Frontal cortex (tissue), 3 donors: ENCODE measurements at regions not wholly inside any gene's neighbourhood (a gene's known extent, or its start where the extent isn't known, plus 50 kb on each side); places are given as distances from the start of the nearest gene placed in this dataset.

ENCODE experiments used
- DNase-seq, 2 donors: peaks; one replicate each; pipeline ENCODE4 v3.0.0; 2012; ENCODE audit warnings: low spot score in 2 of 2
- FAIRE-seq: peaks from 2 replicates; lab custom pipeline; 2012; peaks lifted over from hg19 to GRCh38; lab: Jason Lieb, UNC
- donor health status: control.
- donor health status: control.
- donor health status: control.

DNA sequence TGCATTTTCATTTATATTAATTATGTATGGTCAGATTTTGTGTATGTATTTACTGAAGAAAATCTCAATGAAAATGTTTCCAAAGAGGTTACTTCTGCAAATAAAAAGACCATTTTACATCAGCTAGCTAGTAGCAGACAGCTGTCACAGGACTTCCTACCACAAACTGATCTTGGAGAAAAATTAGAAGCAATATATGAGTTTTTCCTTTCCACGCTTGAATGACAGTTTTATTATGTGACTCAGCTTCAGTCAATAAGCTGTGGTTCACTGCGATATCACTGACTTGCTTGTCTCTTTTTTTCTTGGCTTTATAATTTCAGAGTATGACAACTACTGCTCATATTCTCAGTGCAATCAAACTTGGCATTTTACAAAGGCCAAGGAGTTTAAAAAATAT is 787.4 kb upstream of the GALNTL6 start:
- FAIRE-seq (no peak), DNase-seq (no peak)

- DNase-seq = no peak
- FAIRE-seq = no peak
These were observed 787.9 kb upstream of the GALNTL6 start for GRCh38 chr4:171025343-171025742.

- no peak for DNase-seq
- no peak for FAIRE-seq
These were observed 788.4 kb upstream of the GALNTL6 start for GRCh38 chr4:171024720-171025303.

DNA sequence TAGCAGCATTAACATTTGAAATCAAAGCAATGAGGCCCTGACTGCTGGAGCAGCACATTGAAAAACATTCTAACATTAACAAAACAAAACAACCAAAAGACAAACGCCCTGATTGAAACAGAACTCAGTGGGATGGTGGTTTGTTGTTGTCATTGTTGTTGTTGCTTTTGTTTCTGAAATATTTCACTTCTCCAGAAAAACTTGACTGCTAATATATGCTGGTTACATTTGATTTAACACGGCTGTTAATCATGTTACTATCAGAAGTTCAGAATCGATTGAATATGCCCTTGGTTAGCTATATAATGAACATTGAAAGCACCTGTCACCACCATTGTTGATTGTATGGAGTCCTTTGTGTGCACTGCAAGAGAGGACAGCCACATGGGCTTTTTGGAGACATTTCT is 790.4 kb upstream of the GALNTL6 start:
- FAIRE-seq (no peak), DNase-seq (no peak)

GRCh38 chr4:171017593-171017992 is 795.6 kb upstream of the GALNTL6 start:
- no peak for DNase-seq
- no peak for FAIRE-seq

DNA sequence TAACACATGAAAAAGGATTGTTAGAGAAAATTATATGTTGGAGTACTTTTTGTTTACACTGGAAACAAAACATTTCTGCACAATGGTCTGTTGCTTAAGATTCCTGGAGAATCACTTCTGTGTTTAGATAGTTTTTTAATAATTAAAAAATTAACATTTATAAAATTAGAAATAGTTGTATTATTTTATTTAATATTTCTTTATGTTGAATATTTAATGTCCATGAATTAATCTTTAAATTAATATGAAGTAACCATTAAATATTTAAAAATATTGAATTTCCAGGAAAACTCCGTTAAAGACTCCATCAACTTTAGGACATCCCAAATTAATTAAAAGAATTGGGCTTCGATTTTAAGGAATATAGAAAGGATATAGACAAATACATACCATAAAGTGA is 797.1 kb upstream of the GALNTL6 start:
- peak; percentile 85 for FAIRE-seq

DNA sequence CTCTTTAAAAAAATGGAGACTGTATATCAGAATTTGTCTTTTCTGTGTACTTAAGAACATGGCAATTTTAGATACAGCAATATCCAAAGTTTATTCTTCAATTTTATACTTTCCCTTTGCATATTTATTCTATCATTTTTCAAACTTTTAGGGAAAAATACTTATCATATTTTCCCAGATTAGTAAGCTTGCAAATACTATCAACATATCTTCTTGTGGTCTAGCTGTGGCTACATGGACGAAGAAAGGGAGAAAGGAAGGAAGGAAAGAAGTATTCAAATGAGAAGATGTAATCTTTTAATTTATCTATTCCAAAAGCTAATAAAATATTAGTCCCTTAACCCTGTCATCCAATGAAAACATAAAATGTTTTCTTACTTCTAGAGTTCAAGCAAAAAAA is 797.8 kb upstream of the GALNTL6 start:
- DNase-seq = no peak
- no peak for FAIRE-seq

More for the DNA sequence above, 797.1 kb upstream of the GALNTL6 start:
- DNase-seq = no peak

DNA sequence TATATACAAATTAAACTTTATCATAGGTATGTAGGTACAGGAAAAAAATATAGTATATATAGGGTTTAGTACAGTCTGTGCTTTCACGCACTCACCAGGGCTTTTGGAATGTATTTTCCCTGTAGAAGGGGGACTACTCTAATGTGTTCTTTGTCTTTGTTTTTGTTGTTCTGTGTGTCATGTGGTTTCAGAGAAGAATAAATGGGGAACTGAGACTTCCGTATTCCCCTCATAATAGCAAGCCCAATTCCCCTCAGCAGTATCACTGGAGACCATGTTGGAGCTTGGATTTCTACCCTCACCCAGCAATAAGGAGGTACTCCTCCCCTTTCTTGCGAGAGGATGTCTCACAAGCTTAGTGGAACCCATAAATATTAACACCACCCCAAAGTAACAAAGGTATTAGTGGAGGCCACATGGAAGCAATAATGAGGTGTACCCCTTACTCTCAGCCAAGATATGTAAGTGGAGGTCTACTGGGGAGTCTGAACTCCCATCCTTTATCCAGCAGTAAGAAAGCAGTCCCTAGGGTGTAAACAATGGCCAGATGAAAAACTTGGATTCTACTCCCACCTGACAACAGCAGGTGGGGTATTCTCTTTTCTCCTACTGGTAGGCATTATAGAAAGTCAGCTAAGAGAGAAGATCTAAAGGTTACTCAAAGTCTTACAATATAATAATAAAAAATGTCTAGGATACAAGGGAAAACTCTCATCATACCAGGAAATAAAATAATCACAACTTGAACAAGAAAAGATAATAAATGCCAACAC is 805.4 kb upstream of the GALNTL6 start:
- no peak for FAIRE-seq
- no peak for DNase-seq

DNA sequence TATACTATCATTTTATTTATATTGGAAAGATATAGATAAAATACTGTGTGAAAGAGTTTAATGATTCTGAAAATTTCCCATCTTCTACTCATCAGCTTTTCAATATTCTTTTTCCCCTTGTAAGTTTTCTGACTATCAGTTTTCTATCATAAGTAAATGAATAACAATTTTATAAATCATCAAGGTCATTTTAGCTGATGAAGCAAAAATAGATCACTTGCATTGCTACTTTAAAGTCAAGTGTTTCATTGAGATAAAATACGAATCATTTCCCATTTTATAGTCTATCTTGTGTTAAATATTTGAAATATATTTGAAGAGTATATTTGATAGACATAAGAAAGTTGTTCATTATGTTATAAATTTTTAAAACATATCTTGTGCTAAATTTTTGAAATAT is 811.0 kb upstream of the GALNTL6 start:
- FAIRE-seq (peak; percentile 64), DNase-seq (no peak)

DNA sequence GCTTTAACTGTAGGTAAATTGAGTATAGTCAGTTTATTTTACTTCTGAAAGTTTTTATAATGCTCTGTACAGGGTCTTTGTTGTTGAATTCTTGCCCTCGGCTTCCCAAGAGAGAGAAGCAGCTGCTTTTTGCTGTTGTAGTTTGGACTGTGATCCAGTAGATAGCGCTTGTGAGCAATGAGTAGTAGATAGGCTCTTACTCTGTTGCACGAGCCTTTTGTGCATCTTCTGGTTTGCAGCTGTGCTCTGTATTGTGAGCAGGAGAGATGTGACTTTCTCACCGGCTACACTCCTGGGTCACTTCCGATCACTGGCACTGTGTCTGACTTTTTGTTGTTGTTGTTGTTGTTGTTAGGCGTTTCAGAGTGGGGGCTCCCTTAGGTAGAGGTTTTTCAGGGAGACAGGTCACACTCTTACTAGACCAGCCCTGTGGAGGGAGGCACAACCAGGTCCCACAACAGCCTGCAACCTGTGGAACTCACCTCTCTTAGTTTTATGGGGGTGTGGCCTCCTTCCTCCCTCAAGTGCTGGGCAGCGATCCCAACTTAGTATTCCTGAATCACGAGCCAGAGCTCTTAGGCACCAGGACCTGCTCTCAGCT is 822.1 kb upstream of the GALNTL6 start:
- DNase-seq = no peak
- no peak for FAIRE-seq

DNA sequence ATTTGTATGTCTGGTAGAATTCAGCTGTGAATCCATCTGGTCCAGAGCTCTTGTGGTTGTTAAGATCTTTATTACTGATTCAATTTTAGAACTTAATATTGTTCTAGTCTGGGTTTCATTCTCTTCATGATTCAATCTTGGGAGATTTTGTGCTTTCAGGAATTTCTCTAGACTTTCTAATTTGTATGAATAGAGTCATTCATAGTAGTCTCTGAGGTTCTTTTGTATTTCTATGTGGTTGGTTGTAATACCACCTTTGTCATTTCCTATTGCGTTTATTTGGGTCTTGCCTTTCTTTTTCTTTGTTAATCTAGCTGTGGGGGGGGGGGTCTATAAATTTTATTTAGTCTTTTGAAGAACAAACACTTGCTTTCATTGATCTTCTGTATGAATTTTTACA is 824.8 kb upstream of the GALNTL6 start:
- FAIRE-seq (no peak), DNase-seq (no peak)

- no peak for FAIRE-seq
These were observed 833.5 kb upstream of the GALNTL6 start for GRCh38 chr4:170979736-170980135.

DNA sequence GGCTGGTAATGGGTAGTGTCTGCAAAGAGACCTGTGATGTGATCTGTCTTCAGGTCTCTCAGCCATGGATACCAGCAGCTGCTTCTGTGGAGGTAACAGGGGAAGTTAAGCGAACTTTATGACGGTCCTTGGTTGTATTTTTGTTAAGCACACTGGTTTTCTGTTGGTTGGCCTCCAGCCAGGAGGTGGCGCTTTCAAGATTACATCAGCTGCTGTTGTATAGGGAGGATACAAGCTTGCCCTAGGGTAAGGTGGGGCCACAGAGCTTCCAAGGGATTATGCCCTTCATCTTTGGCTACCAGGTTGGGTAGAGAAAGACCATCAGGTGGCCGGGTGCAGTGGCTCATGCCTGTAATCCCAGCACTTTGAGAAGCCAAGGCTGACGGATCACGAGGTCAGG is 834.2 kb upstream of the GALNTL6 start:
- DNase-seq (no peak), FAIRE-seq (no peak)

More at GRCh38 chr4:170979736-170980135, 833.5 kb upstream of the GALNTL6 start:
- peak in 1 of 2 donors; percentile 7 for DNase-seq

- DNase-seq (no peak), FAIRE-seq (no peak)
These were observed 859.3 kb upstream of the AADAT start for GRCh38 chr4:170949084-170949483.

GRCh38 chr4:170940043-170940724 is 850.4 kb upstream of the AADAT start:
- no peak for FAIRE-seq
- no peak for DNase-seq

- FAIRE-seq = no peak
- no peak for DNase-seq
These were observed 848.8 kb upstream of the AADAT start for GRCh38 chr4:170938588-170938987.

- no peak for DNase-seq
These were observed 841.6 kb upstream of the AADAT start for GRCh38 chr4:170931321-170931720.

DNA sequence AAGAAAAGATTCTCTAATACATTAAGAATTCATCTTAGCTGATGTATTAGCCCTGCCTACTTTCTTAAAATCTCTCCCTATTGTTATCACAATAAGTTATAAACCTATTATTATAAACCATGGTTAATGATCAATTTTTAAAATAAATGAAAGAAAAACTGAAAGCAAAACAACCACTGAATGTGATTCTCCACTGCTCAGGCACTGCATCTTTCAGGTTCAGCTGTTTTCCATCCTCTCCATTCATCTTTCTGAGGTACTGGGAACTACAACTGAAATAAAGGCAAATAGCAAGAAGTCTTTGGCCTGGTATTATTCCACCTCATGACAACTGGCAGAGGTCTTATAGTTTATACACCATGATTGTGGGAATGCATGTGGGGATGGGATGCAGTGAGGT is 798.9 kb upstream of the AADAT start:
- DNase-seq (no peak), FAIRE-seq (no peak)

More at GRCh38 chr4:170931321-170931720, 841.6 kb upstream of the AADAT start:
- FAIRE-seq = no peak

- FAIRE-seq = no peak
- DNase-seq = no peak
These were observed 797.6 kb upstream of the AADAT start for GRCh38 chr4:170887396-170887795.

DNA sequence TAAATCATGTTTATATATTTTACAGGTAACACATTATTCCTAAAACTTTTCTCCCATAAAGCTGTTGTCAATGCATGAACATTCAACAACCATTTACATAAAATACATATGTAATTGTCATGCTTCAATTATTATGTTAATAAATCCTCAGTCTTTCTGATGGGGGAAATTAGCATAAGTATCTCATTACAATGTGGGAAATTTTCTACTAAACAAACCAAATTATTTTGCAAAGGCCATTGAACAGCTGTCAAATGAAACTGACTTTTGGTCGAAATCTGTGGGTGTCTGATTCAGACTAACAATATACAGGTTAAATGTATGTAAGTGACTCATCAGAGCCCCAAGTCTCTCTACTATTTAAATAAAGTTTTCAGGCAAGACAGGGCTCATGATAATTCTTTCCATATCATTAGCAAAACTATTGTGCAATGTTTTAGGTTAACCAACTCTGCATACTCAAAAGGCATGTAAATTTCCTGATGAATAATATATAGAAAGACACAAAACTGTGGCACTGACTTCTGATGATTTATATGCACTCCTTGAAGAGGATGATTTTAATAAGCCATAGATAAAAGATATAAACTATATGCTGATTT is 795.3 kb upstream of the AADAT start:
- no peak for FAIRE-seq
- DNase-seq = no peak
